AG09309 (cell line): ENCODE measurements at regions not wholly inside any gene's neighbourhood (a gene's known extent, or its start where the extent isn't known, plus 50 kb on each side); places are given as distances from the start of the nearest gene placed in this dataset.

Source experiments
- DNase-seq: peaks from one replicate; pipeline ENCODE4 v3.0.0-alpha.2; 2010; ENCODE audit warnings: low read depth
- H3K4me3 ChIP-seq: 2 replicates; pipeline ENCODE4 v1.5.1; 2011; ENCODE audit warnings: mild to moderate bottlenecking, low read depth, low read length, moderate library complexity; ENCODE audit not compliant: control insufficient read depth
- CTCF ChIP-seq: IDR thresholded peaks from 2 replicates; pipeline ENCODE4 v1.5.1; 2011; ENCODE audit warnings: mild to moderate bottlenecking, low read depth, low read length, inconsistent platforms; ENCODE audit not compliant: insufficient read depth, control insufficient read depth; ENCODE audit errors: missing control alignments

- H3K4me3 ChIP-seq: no peak overlapping the region
- no peak for TF ChIP-seq CTCF
- no peak for DNase-seq
Observed at GRCh38 chr1:94592571-94592920, 51.0 kb upstream of the F3 start.

GRCh38 chr1:94591823-94592570 is 50.4 kb upstream of the F3 start:
- TF ChIP-seq CTCF: no peak
- no peak for DNase-seq
- H3K4me3 ChIP-seq: no peak overlapping the region
